Prostate gland (tissue), 2 donors: ENCODE measurements at regions not wholly inside any gene's neighbourhood (a gene's known extent, or its start where the extent isn't known, plus 50 kb on each side); places are given as distances from the start of the nearest gene placed in this dataset.

Experiments
- DNase-seq: peaks from one replicate; pipeline ENCODE4 v3.0.0-alpha.2; 2019; ENCODE audit warnings: low spot score
- H3K27ac ChIP-seq, 2 donors: fragments of 200-600 bp; sonication (generic); 2 replicates each; pipeline ENCODE4 v1.5.1; 2017 to 2019
- H3K27me3 ChIP-seq: fragments of 200-600 bp; sonication (generic); replicated peaks from 2 replicates; pipeline ENCODE4 v1.5.1; 2019; ENCODE audit not compliant: insufficient read depth
- H3K36me3 ChIP-seq, 2 donors: fragments of 200-600 bp; sonication (generic); 1 replicate in 1 of 2; 2 replicates in 1 of 2; pipeline versions ENCODE4 v1.5.1 to v1.8.1; 2017 to 2019
- H3K4me1 ChIP-seq: fragments of 200-600 bp; sonication (generic); replicated peaks from 2 replicates; pipeline ENCODE4 v1.5.1; 2019
- H3K4me3 ChIP-seq, 2 donors: fragments of 200-600 bp; sonication (generic); 2 replicates each; pipeline ENCODE4 v1.5.1; 2017 to 2019
- H3K9me3 ChIP-seq: fragments of 200-600 bp; sonication (generic); 2 replicates; pipeline ENCODE4 v1.5.1; 2017
- CTCF ChIP-seq, 4 experiments: fragments of 200-600 bp in 2 of 4; fragments of 450-650 bp in 2 of 4; sonication (generic) in 2 of 4; IDR thresholded peaks; 1 replicate in 3 of 4; 2 replicates in 1 of 4; pipeline ENCODE4 v1.5.1; 2016 to 2019; ENCODE audit warnings: antibody characterized with exemption in 4 of 4, mild to moderate bottlenecking in 2 of 4, moderate library complexity in 2 of 4
- POLR2A ChIP-seq: fragments of 450-650 bp; IDR thresholded peaks from one replicate; pipeline ENCODE4 v1.6.1; 2016; ENCODE audit warnings: antibody characterized with exemption, mild to moderate bottlenecking
- POLR2AphosphoS5 ChIP-seq: sonication (generic); formaldehyde crosslinking; IDR thresholded peaks from one replicate; pipeline ENCODE4 v1.6.1; 2017; ENCODE audit warnings: antibody characterized with exemption
- WGBS: methylation state at CpG from one replicate; pipeline ENCODE4 v1.1.5; 2018; 5-methylcytosine and 5-hydroxymethylcytosine counted together
- intact Hi-C: fragments of 100-400 bp; cut with DNase I; formaldehyde crosslinking; loops from one replicate; pipeline ENCODE4 v1.14.2; 2022

GRCh38 chr1:188903241-188903640 lies 1574.4 kb downstream of the BRINP3 start:
- TF ChIP-seq POLR2A (no peak), CTCF (IDR thresholded peaks at IDR 0.05) (no peak), POLR2AphosphoS5 (no peak)
- no peak overlapping the region for H3K4me3 ChIP-seq
- intact Hi-C loops: no loop called here
- no peaks in the 10 kb centered on the region for H3K36me3 ChIP-seq
- no peak overlapping the region for H3K27ac ChIP-seq
- no peak for DNase-seq
- H3K9me3 ChIP-seq: no peaks in the 10 kb centered on the region
- no peaks in the 10 kb centered on the region for H3K27me3 ChIP-seq
- no peaks in the 10 kb centered on the region for H3K4me1 ChIP-seq

- TF ChIP-seq POLR2AphosphoS5 (no peak), POLR2A (no peak), CTCF (IDR thresholded peaks at IDR 0.05) (no peak)
- no peak for DNase-seq
- H3K36me3 ChIP-seq: no peaks in the 10 kb centered on the region
- no peaks in the 10 kb centered on the region for H3K9me3 ChIP-seq
- H3K27me3 ChIP-seq: no peaks in the 10 kb centered on the region
- 82% methylated on average over 2 of the region's 2 CpGs for WGBS
- H3K27ac ChIP-seq: no peak overlapping the region
- intact Hi-C loops: no loop called here
- H3K4me1 ChIP-seq: no peaks in the 10 kb centered on the region
- H3K4me3 ChIP-seq: no peak overlapping the region
Measured at GRCh38 chr1:188904201-188904600, 1573.5 kb downstream of the BRINP3 start.

- no peak for TF ChIP-seq CTCF (IDR thresholded peaks at IDR 0.05)
- TF ChIP-seq POLR2AphosphoS5: no peak
- TF ChIP-seq POLR2A: no peak
- intact Hi-C loops: no loop called here
- Histone ChIP-seq H3K27ac (no peak overlapping the region), H3K9me3 (no peaks in the 10 kb centered on the region), H3K36me3 (no peaks in the 10 kb centered on the region), H3K4me1 (no peaks in the 10 kb centered on the region), H3K27me3 (no peaks in the 10 kb centered on the region), H3K4me3 (no peak overlapping the region)
- 90% methylated on average over 10 of the region's 10 CpGs for WGBS
- no peak for DNase-seq
Measured at GRCh38 chr1:188906921-188907641, 1570.6 kb downstream of the BRINP3 start.

GRCh38 chr1:188930382-188930781 lies 1547.3 kb downstream of the BRINP3 start:
- no peak overlapping the region for H3K4me3 ChIP-seq
- no peaks in the 10 kb centered on the region for H3K27me3 ChIP-seq
- no peaks in the 10 kb centered on the region for H3K36me3 ChIP-seq
- WGBS: 79% methylated on average over 3 of the region's 3 CpGs
- intact Hi-C loops: no loop called here
- H3K4me1 ChIP-seq: no peaks in the 10 kb centered on the region
- no peak for DNase-seq
- no peak for TF ChIP-seq POLR2A
- no peak overlapping the region for H3K27ac ChIP-seq
- H3K9me3 ChIP-seq: no peaks in the 10 kb centered on the region

GRCh38 chr1:188931506-188931905 lies 1546.2 kb downstream of the BRINP3 start:
- intact Hi-C loops: no loop called here
- no peak for DNase-seq
- no peak overlapping the region for H3K4me3 ChIP-seq
- TF ChIP-seq CTCF (IDR thresholded peaks at IDR 0.05) (no peak), POLR2AphosphoS5 (no peak), POLR2A (no peak)
- no peak overlapping the region for H3K27ac ChIP-seq
- no peaks in the 10 kb centered on the region for H3K36me3 ChIP-seq
- no peaks in the 10 kb centered on the region for H3K9me3 ChIP-seq
- 76% methylated on average over 1 of the region's 1 CpG for WGBS
- H3K27me3 ChIP-seq: no peaks in the 10 kb centered on the region
- H3K4me1 ChIP-seq: no peaks in the 10 kb centered on the region
